Uterus (tissue), 3 donors: ENCODE measurements at regions not wholly inside any gene's neighbourhood (a gene's known extent, or its start where the extent isn't known, plus 50 kb on each side); places are given as distances from the start of the nearest gene placed in this dataset.
"Not testable (repeated sequence)": the region's sequence is repeated elsewhere in the genome, so short reads cannot be mapped to it uniquely, and the experiment has no call there.

Experiments used
- DNase-seq, 2 donors: peaks; one replicate each; pipeline ENCODE4 v3.0.0-alpha.2; 2019 to 2020
- H3K27ac ChIP-seq, 2 donors: fragments of 200-600 bp; sonication (generic); 1 replicate in 1 of 2; 2 replicates in 1 of 2; pipeline ENCODE4 v1.5.1; 2016 to 2018
- H3K27me3 ChIP-seq, 2 donors: fragments of 200-600 bp; sonication (generic); one replicate each; pipeline ENCODE4 v1.5.1; 2018 to 2019; ENCODE audit warnings: control low read depth in 1 of 2
- H3K36me3 ChIP-seq, 2 donors: fragments of 200-600 bp; sonication (generic); one replicate each; pipeline ENCODE4 v1.5.1; 2019; ENCODE audit warnings: control low read depth in 1 of 2
- H3K4me1 ChIP-seq, 2 donors: fragments of 200-600 bp; sonication (generic); one replicate each; pipeline ENCODE4 v1.5.1; 2018 to 2019; ENCODE audit warnings: control low read depth in 1 of 2
- H3K4me3 ChIP-seq, 2 donors: fragments of 200-600 bp; sonication (generic); 1 replicate in 1 of 2; 2 replicates in 1 of 2; pipeline ENCODE4 v1.5.1; 2018 to 2019; ENCODE audit warnings: mild to moderate bottlenecking in 1 of 2
- H3K9me3 ChIP-seq, 2 donors: fragments of 200-600 bp; sonication (generic); one replicate each; pipeline ENCODE4 v1.5.1; 2019; ENCODE audit warnings: control low read depth in 1 of 2
- POLR2A ChIP-seq, 2 donors: fragments of 450-650 bp; IDR thresholded peaks; one replicate each; pipeline ENCODE4 v1.6.1; 2016; ENCODE audit warnings: antibody characterized with exemption in 2 of 2, mild to moderate bottlenecking in 1 of 2, moderate library complexity in 1 of 2
- intact Hi-C: fragments of 100-400 bp; cut with DNase I; formaldehyde crosslinking; loops from one replicate; pipeline ENCODE4 v1.15.1; 2023; ENCODE audit warnings: low total_unique reads
- TF ChIP-seq, protein P1 (sequence below), 4 experiments: fragments of 200-600 bp in 2 of 4; fragments of 450-650 bp in 2 of 4; sonication (generic) in 2 of 4; IDR thresholded peaks; one replicate each; pipeline ENCODE4 v1.5.1; 2016 to 2019; ENCODE audit warnings: antibody characterized with exemption in 4 of 4, mild to moderate bottlenecking in 2 of 4, moderate library complexity in 1 of 4
- donor health status: DM: yes; HTN: yes; CAD: no.

GRCh38 chr13:64078480-64078936 lies 2662.9 kb upstream of the PCDH20 start:
- intact Hi-C loops, result no loop called here
- Histone ChIP-seq H3K27me3 (no peaks in the 10 kb centered on the region), H3K36me3 (no peaks in the 10 kb centered on the region), H3K9me3 (no peaks in the 10 kb centered on the region), H3K4me3 (no peak overlapping the region), H3K27ac (no peak overlapping the region), H3K4me1 (no peaks in the 10 kb centered on the region)
- TF ChIP-seq, protein P1, sequence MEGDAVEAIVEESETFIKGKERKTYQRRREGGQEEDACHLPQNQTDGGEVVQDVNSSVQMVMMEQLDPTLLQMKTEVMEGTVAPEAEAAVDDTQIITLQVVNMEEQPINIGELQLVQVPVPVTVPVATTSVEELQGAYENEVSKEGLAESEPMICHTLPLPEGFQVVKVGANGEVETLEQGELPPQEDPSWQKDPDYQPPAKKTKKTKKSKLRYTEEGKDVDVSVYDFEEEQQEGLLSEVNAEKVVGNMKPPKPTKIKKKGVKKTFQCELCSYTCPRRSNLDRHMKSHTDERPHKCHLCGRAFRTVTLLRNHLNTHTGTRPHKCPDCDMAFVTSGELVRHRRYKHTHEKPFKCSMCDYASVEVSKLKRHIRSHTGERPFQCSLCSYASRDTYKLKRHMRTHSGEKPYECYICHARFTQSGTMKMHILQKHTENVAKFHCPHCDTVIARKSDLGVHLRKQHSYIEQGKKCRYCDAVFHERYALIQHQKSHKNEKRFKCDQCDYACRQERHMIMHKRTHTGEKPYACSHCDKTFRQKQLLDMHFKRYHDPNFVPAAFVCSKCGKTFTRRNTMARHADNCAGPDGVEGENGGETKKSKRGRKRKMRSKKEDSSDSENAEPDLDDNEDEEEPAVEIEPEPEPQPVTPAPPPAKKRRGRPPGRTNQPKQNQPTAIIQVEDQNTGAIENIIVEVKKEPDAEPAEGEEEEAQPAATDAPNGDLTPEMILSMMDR (IDR thresholded peaks at IDR 0.05), result no peak
- TF ChIP-seq POLR2A (IDR thresholded peaks at IDR 0.05), result no peak
- no peak for DNase-seq

GRCh38 chr13:64078025-64078424 lies 2662.4 kb upstream of the PCDH20 start:
- no peak overlapping the region for H3K27ac ChIP-seq
- no peaks in the 10 kb centered on the region for H3K4me1 ChIP-seq
- H3K9me3 ChIP-seq, result no peaks in the 10 kb centered on the region
- intact Hi-C loops, result no loop called here
- no peak for DNase-seq
- TF ChIP-seq, protein P1 (IDR thresholded peaks at IDR 0.05), result no peak
- no peak for TF ChIP-seq POLR2A (IDR thresholded peaks at IDR 0.05)
- no peaks in the 10 kb centered on the region for H3K27me3 ChIP-seq
- no peaks in the 10 kb centered on the region for H3K36me3 ChIP-seq
- H3K4me3 ChIP-seq, result no peak overlapping the region

DNA sequence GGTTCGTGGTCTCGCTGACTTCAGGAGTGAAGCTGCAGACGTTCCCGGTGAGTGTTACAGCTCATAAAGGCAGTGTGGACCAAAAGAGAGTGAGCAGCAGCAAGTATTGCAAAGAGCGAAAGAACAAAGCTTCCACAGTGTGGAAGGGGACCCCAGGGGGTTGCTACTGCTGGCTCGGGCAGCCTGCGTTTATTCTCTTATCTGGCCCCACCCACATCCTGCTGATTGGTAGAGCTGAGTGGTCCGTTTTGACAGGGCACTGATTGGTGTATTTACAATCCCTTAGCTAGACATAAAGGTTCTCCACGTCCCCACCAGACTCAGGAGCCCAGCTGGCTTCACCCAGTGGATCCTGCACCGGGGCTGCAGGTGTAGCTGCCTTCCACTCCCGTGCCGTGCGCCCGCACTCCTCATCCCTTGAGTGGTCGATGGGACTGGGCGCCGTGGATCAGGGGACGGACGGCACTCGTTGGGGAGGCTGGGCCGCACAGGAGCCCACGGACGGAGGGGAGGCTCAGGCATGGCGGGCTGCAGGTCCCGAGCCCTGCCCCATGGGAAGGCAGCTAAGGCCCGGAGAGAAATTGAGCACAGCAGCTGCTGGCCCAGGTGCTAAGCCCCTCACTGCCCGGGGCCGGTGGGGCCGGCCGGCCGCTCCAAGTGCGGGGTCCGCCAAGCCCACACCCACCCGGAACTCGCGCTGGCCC lies 2661.6 kb upstream of the PCDH20 start:
- intact Hi-C loops, H3K4me3 ChIP-seq, DNase-seq, H3K9me3 ChIP-seq, H3K27ac ChIP-seq, H3K36me3 ChIP-seq, H3K4me1 ChIP-seq, H3K27me3 ChIP-seq: not testable (repeated sequence)

GRCh38 chr13:64075543-64076271 lies 2660.1 kb upstream of the PCDH20 start:
- no peak overlapping the region for H3K27ac ChIP-seq
- no peak for DNase-seq
- no peak overlapping the region for H3K4me3 ChIP-seq
- no peaks in the 10 kb centered on the region for H3K9me3 ChIP-seq
- no peaks in the 10 kb centered on the region for H3K27me3 ChIP-seq
- no peak for TF ChIP-seq POLR2A (IDR thresholded peaks at IDR 0.05)
- TF ChIP-seq, protein P1 (IDR thresholded peaks at IDR 0.05), result no peak
- no peaks in the 10 kb centered on the region for H3K4me1 ChIP-seq
- H3K36me3 ChIP-seq, result no peaks in the 10 kb centered on the region
- intact Hi-C loops, result no loop called here

GRCh38 chr13:64074971-64075474 lies 2659.4 kb upstream of the PCDH20 start:
- intact Hi-C loops, result no loop called here
- Histone ChIP-seq H3K9me3 (no peaks in the 10 kb centered on the region), H3K27ac (no peak overlapping the region), H3K36me3 (no peaks in the 10 kb centered on the region), H3K27me3 (no peaks in the 10 kb centered on the region), H3K4me1 (no peaks in the 10 kb centered on the region), H3K4me3 (no peak overlapping the region)
- no peak for DNase-seq
- TF ChIP-seq POLR2A (IDR thresholded peaks at IDR 0.05), result no peak
- TF ChIP-seq, protein P1 (IDR thresholded peaks at IDR 0.05), result no peak
